Middle frontal gyrus (tissue), 1 donor: ENCODE measurements at regions not wholly inside any gene's neighbourhood (a gene's known extent, or its start where the extent isn't known, plus 50 kb on each side); places are given as distances from the start of the nearest gene placed in this dataset.
"Not testable (repeated sequence)": the region's sequence is repeated elsewhere in the genome, so short reads cannot be mapped to it uniquely, and the experiment has no call there.

ENCODE experiments used
- DNase-seq: peaks from one replicate; pipeline ENCODE4 v3.0.0-alpha.2; 2015; ENCODE audit warnings: low spot score; ENCODE audit errors: extremely low spot score

- DNase-seq, result peak; percentile 29
Observed at GRCh38 chr20:50325651-50326050, 135.0 kb downstream of the CEBPB start.

GRCh38 chr20:50327666-50328065, 137.0 kb downstream of the CEBPB start:
- no peak for DNase-seq

GRCh38 chr20:50328222-50328979, 137.8 kb downstream of the CEBPB start:
- DNase-seq, result no peak

- DNase-seq, result no peak
Observed at GRCh38 chr20:50328996-50329898, 138.6 kb downstream of the CEBPB start.

- no peak for DNase-seq
Observed at GRCh38 chr20:50329981-50330503, 139.4 kb downstream of the CEBPB start.

GRCh38 chr20:50330504-50331313, 140.1 kb downstream of the CEBPB start:
- no peak for DNase-seq

- no peak for DNase-seq
Observed at GRCh38 chr20:50331469-50332363, 141.1 kb downstream of the CEBPB start.

GRCh38 chr20:50332491-50332980, 141.9 kb downstream of the CEBPB start:
- no peak for DNase-seq

GRCh38 chr20:50333131-50333670, 142.6 kb downstream of the CEBPB start:
- DNase-seq, result no peak

GRCh38 chr20:50333812-50334211, 143.2 kb downstream of the CEBPB start:
- no peak for DNase-seq

- DNase-seq, result not testable (repeated sequence)
Observed at GRCh38 chr20:50334512-50334911, 143.9 kb downstream of the CEBPB start.

GRCh38 chr20:50335105-50335504, 144.5 kb downstream of the CEBPB start:
- no peak for DNase-seq

- no peak for DNase-seq
Observed at GRCh38 chr20:50335866-50336265, 145.2 kb downstream of the CEBPB start.

- no peak for DNase-seq
Observed at GRCh38 chr20:50336661-50337060, 146.0 kb downstream of the CEBPB start.

GRCh38 chr20:50337521-50338466, 147.2 kb downstream of the CEBPB start:
- no peak for DNase-seq

GRCh38 chr20:50338479-50339391, 148.1 kb downstream of the CEBPB start:
- DNase-seq, result no peak

- DNase-seq, result no peak
Observed at GRCh38 chr20:50339466-50339901, 148.9 kb downstream of the CEBPB start.

- no peak for DNase-seq
Observed at GRCh38 chr20:50340541-50340940, 149.9 kb downstream of the CEBPB start.
